Erythroblast (primary cell): ENCODE measurements at regions not wholly inside any gene's neighbourhood (a gene's known extent, or its start where the extent isn't known, plus 50 kb on each side); places are given as distances from the start of the nearest gene placed in this dataset.

ENCODE experiments used
- GATA1 ChIP-seq: IDR thresholded peaks from 2 replicates; pipeline ENCODE4 v1.6.1; 2011; ENCODE audit warnings: low read depth, mild to moderate bottlenecking, control low read depth, low read length, moderate library complexity
- POLR2A ChIP-seq: IDR thresholded peaks from 2 replicates; pipeline ENCODE4 v1.6.1; 2011; ENCODE audit warnings: mild to moderate bottlenecking, low read length

- TF ChIP-seq POLR2A (no peak), GATA1 (no peak)
Observed at GRCh38 chr12:127912035-127912665, 354.8 kb upstream of the TMEM132C start.
